ENCODE measurements at regions not wholly inside any gene's neighbourhood (a gene's known extent, or its start where the extent isn't known, plus 50 kb on each side); places are given as distances from the start of the nearest gene placed in this dataset.

DNA sequence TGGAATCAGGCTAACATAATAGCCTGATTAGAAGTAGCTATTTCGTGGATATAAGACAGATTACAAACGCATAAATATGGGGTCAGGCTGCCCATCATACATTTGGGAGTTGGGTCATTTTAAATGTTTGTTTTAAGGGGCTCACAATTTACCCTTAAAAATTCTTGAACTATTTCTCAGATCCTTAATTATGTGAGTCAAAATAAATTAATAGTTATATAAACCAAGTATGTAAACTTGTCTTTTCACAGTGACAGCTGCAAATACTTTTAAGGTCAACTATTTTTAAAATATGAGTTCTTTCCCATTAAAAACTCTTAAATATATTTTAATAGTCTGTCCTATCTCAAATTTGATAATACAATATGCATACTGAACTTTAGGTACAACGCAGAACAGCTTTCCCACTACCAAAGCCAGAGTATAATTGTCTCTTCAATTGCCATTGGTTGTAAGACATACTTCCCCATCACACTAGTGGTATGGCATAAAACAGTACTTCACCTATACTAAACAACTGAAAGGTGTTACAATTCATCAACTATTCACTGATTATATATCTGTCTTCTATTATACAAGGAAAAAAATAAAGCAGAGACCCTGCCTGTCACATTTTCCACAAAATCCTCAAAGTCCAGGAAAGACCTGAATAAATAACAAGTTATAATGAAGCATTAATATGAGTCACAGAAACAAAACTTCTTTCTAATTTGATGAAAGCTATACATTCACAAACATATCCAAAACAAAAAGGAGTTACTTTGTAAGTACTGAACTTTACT lies 80.8 kb upstream of the COL21A1 start:
- TF ChIP-seq EZH2 (IDR thresholded peaks at IDR 0.05; ENCODE audit: low read length, unreplicated experiment) (no peak), EZH2phosphoT487 (IDR thresholded peaks at IDR 0.05; ENCODE audit: borderline replicate concordance, low read length) (no peak)
- TF ChIP-seq, protein P1, sequence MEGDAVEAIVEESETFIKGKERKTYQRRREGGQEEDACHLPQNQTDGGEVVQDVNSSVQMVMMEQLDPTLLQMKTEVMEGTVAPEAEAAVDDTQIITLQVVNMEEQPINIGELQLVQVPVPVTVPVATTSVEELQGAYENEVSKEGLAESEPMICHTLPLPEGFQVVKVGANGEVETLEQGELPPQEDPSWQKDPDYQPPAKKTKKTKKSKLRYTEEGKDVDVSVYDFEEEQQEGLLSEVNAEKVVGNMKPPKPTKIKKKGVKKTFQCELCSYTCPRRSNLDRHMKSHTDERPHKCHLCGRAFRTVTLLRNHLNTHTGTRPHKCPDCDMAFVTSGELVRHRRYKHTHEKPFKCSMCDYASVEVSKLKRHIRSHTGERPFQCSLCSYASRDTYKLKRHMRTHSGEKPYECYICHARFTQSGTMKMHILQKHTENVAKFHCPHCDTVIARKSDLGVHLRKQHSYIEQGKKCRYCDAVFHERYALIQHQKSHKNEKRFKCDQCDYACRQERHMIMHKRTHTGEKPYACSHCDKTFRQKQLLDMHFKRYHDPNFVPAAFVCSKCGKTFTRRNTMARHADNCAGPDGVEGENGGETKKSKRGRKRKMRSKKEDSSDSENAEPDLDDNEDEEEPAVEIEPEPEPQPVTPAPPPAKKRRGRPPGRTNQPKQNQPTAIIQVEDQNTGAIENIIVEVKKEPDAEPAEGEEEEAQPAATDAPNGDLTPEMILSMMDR (conservative IDR thresholded peaks at IDR 0.05; ENCODE audit: low read depth, low read length) = no peak
- H3K4me2 ChIP-seq (ENCODE audit: low read length) = no peak overlapping the region
- ATAC-seq (no peak), DNase-seq (no peak)
- no peaks in the 10 kb centered on the region for H3K79me2 ChIP-seq (ENCODE audit: low read length)
- H3K27me3 ChIP-seq (ENCODE audit: low read length) = no peaks in the 10 kb centered on the region
- H4K20me1 ChIP-seq (ENCODE audit: low read length) = no peaks in the 10 kb centered on the region
- H3K4me1 ChIP-seq (ENCODE audit: insufficient read depth, low read length) = no peaks in the 10 kb centered on the region
- no peak overlapping the region for H3K4me3 ChIP-seq (ENCODE audit: low read length)
- H2AFZ ChIP-seq (ENCODE audit: low read length) = no peak overlapping the region
- no TSS peak for BruUV-seq (replicated peaks)
- H3K36me3 ChIP-seq (ENCODE audit: low read depth, low read length) = no peaks in the 10 kb centered on the region
- no peaks in the 10 kb centered on the region for H3F3A ChIP-seq (ENCODE audit: low read length, unreplicated experiment)
- H3K27ac ChIP-seq (ENCODE audit: low read length) = no peak overlapping the region
- intact Hi-C loops (cut with micrococcal nuclease) = no loop called here
- H3K9me2 ChIP-seq (replicated peaks; ENCODE audit: low read length) = no peaks in the 10 kb centered on the region
- POLR2A ChIA-PET (ENCODE audit: unreplicated experiment) = no interaction called here
- H3K9me3 ChIP-seq (ENCODE audit: low read length) = no peaks in the 10 kb centered on the region
- CTCF ChIA-PET = no interaction called here
- no peak overlapping the region for H3K9ac ChIP-seq (ENCODE audit: low read length)

DNA sequence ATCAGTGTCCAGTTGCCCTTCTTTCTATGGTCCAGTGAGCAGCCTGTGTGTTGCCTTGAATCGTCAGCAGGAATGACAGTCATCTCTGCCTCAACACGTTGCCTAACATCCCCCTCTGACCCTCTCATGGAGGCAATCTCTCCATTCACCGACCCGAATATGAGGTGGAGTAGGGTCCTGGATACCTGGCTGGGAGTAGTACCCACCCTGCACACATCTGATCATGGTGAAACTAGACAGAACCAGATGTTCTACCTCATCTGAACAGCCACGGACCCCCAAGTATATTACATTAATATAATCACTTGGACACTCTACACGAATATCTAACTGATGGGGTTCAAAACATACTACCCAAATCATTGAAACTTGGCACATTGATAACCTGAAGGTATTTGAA lies 77.0 kb upstream of the COL21A1 start:
- H3K9me3 ChIP-seq (ENCODE audit: low read length) = no peaks in the 10 kb centered on the region
- CTCF ChIA-PET = no interaction called here
- intact Hi-C loops (cut with micrococcal nuclease) = no loop called here
- H3K4me3 ChIP-seq (ENCODE audit: low read length) = no peak overlapping the region
- no peaks in the 10 kb centered on the region for H3K27me3 ChIP-seq (ENCODE audit: low read length)
- no peaks in the 10 kb centered on the region for H3K79me2 ChIP-seq (ENCODE audit: low read length)
- H3K9ac ChIP-seq (ENCODE audit: low read length) = no peak overlapping the region
- H3F3A ChIP-seq (ENCODE audit: low read length, unreplicated experiment) = no peaks in the 10 kb centered on the region
- H3K36me3 ChIP-seq (ENCODE audit: low read depth, low read length) = no peaks in the 10 kb centered on the region
- DNase-seq = no peak
- no peaks in the 10 kb centered on the region for H4K20me1 ChIP-seq (ENCODE audit: low read length)
- POLR2A ChIA-PET (ENCODE audit: unreplicated experiment) = no interaction called here
- H3K4me1 ChIP-seq (ENCODE audit: insufficient read depth, low read length) = no peaks in the 10 kb centered on the region
- no peak overlapping the region for H3K4me2 ChIP-seq (ENCODE audit: low read length)
- no peak for ATAC-seq
- no peak overlapping the region for H2AFZ ChIP-seq (ENCODE audit: low read length)
- TF ChIP-seq EZH2 (IDR thresholded peaks at IDR 0.05; ENCODE audit: low read length, unreplicated experiment) (no peak), EZH2phosphoT487 (IDR thresholded peaks at IDR 0.05; ENCODE audit: borderline replicate concordance, low read length) (no peak)
- H3K27ac ChIP-seq (ENCODE audit: low read length) = no peak overlapping the region
- no peaks in the 10 kb centered on the region for H3K9me2 ChIP-seq (replicated peaks; ENCODE audit: low read length)
- BruUV-seq (replicated peaks) = no TSS peak

DNA sequence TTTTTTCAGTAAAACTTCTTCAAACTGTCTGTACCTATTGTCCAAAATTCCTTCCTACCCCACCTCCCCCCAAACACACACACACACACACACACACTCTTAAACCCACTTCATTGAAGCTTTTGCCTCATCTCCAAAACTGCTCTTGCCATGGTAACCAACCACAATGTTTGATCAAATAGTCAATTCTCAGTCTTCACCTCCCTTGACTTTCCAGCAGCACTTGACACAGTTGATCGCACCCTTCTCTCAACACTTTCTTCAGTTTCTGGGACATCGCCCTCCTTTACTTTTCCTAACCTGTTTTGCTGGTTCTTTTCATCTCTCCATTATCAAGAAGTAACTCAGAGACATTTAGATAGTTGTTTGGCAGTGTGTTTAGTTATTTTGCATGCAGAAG lies 71.5 kb upstream of the COL21A1 start:
- H3K4me3 ChIP-seq (ENCODE audit: low read length) = no peak overlapping the region
- H3K9me3 ChIP-seq (ENCODE audit: low read length) = no peaks in the 10 kb centered on the region
- no TSS peak for BruUV-seq (replicated peaks)
- H3K9ac ChIP-seq (ENCODE audit: low read length) = no peak overlapping the region
- no peaks in the 10 kb centered on the region for H3K9me2 ChIP-seq (replicated peaks; ENCODE audit: low read length)
- H3K27ac ChIP-seq (ENCODE audit: low read length) = no peak overlapping the region
- ChIA-PET POLR2A (ENCODE audit: unreplicated experiment) (no interaction called here), CTCF (no interaction called here)
- intact Hi-C loops (cut with micrococcal nuclease) = no loop called here
- H3K27me3 ChIP-seq (ENCODE audit: low read length) = no peaks in the 10 kb centered on the region
- DNase-seq (no peak), ATAC-seq (no peak)
- H3K4me2 ChIP-seq (ENCODE audit: low read length) = no peak overlapping the region
- no peaks in the 10 kb centered on the region for H3K79me2 ChIP-seq (ENCODE audit: low read length)
- TF ChIP-seq EZH2phosphoT487 (IDR thresholded peaks at IDR 0.05; ENCODE audit: borderline replicate concordance, low read length) (no peak), EZH2 (IDR thresholded peaks at IDR 0.05; ENCODE audit: low read length, unreplicated experiment) (no peak)
- TF ChIP-seq, protein P1 (conservative IDR thresholded peaks at IDR 0.05; ENCODE audit: low read depth, low read length) = no peak
- no peaks in the 10 kb centered on the region for H3F3A ChIP-seq (ENCODE audit: low read length, unreplicated experiment)
- H3K36me3 ChIP-seq (ENCODE audit: low read depth, low read length) = no peaks in the 10 kb centered on the region
- peaks cover 5% of the 10 kb centered on the region; the same call in 1 of the 2 replicates for H3K4me1 ChIP-seq (ENCODE audit: insufficient read depth, low read length)
- no peak overlapping the region for H2AFZ ChIP-seq (ENCODE audit: low read length)
- H4K20me1 ChIP-seq (ENCODE audit: low read length) = no peaks in the 10 kb centered on the region
